Activated CD4-positive, alpha-beta T cell treated with anti-CD3 and anti-CD28 coated beads, Interleukin-2, amount 50 U/mL, for 1 hour (primary cell): ENCODE measurements at regions not wholly inside any gene's neighbourhood (a gene's known extent, or its start where the extent isn't known, plus 50 kb on each side); places are given as distances from the start of the nearest gene placed in this dataset.
"Not testable (repeated sequence)": the region's sequence is repeated elsewhere in the genome, so short reads cannot be mapped to it uniquely, and the experiment has no call there.

ENCODE experiments used
- DNase-seq: peaks from one replicate; pipeline ENCODE4 v3.0.0-alpha.2; 2020

GRCh38 chr16:58866935-58867334 lies 132.8 kb upstream of the GOT2 start:
- DNase-seq = no peak

- no peak for DNase-seq
These were observed 129.6 kb upstream of the GOT2 start for GRCh38 chr16:58863761-58864160.

GRCh38 chr16:58863042-58863441 lies 128.9 kb upstream of the GOT2 start:
- no peak for DNase-seq

- DNase-seq = no peak
These were observed 128.4 kb upstream of the GOT2 start for GRCh38 chr16:58862334-58863021.

GRCh38 chr16:58859958-58860669 lies 126.0 kb upstream of the GOT2 start:
- no peak for DNase-seq

GRCh38 chr16:58858577-58858976 lies 124.5 kb upstream of the GOT2 start:
- DNase-seq = not testable (repeated sequence)

- no peak for DNase-seq
These were observed 121.3 kb upstream of the GOT2 start for GRCh38 chr16:58855291-58855863.

- DNase-seq = no peak
These were observed 120.0 kb upstream of the GOT2 start for GRCh38 chr16:58853854-58854791.

GRCh38 chr16:58850678-58851020 lies 116.5 kb upstream of the GOT2 start:
- DNase-seq = no peak

GRCh38 chr16:58850019-58850677 lies 116.0 kb upstream of the GOT2 start:
- DNase-seq = no peak

GRCh38 chr16:58848662-58849002 lies 114.5 kb upstream of the GOT2 start:
- DNase-seq = no peak

- no peak for DNase-seq
These were observed 114.0 kb upstream of the GOT2 start for GRCh38 chr16:58847902-58848661.

- not testable (repeated sequence) for DNase-seq
These were observed 112.1 kb upstream of the GOT2 start for GRCh38 chr16:58846226-58846625.

- no peak for DNase-seq
These were observed 109.6 kb upstream of the GOT2 start for GRCh38 chr16:58843675-58844074.

GRCh38 chr16:58842746-58843145 lies 108.6 kb upstream of the GOT2 start:
- DNase-seq = no peak

GRCh38 chr16:58842156-58842555 lies 108.0 kb upstream of the GOT2 start:
- no peak for DNase-seq

GRCh38 chr16:58837950-58838349 lies 103.8 kb upstream of the GOT2 start:
- DNase-seq = no peak

- no peak for DNase-seq
These were observed 102.3 kb upstream of the GOT2 start for GRCh38 chr16:58836427-58836826.

GRCh38 chr16:58832386-58832895 lies 98.3 kb upstream of the GOT2 start:
- DNase-seq = no peak

- no peak for DNase-seq
These were observed 97.3 kb upstream of the GOT2 start for GRCh38 chr16:58831386-58831785.

GRCh38 chr16:58828901-58829545 lies 94.9 kb upstream of the GOT2 start:
- no peak for DNase-seq
